ENCODE measurements at regions not wholly inside any gene's neighbourhood (a gene's known extent, or its start where the extent isn't known, plus 50 kb on each side); places are given as distances from the start of the nearest gene placed in this dataset.

GRCh38 chr20:51142448-51142847 is 119.5 kb upstream of the KCNG1 start:
- TF ChIP-seq POLR2AphosphoS5 (IDR thresholded peaks at IDR 0.05; ENCODE audit: low read depth, low read length) (no peak), POLR2A (IDR thresholded peaks at IDR 0.05; ENCODE audit: low read depth, low read length) (no peak)
